Left kidney (tissue), 1 donor: ENCODE measurements at regions not wholly inside any gene's neighbourhood (a gene's known extent, or its start where the extent isn't known, plus 50 kb on each side); places are given as distances from the start of the nearest gene placed in this dataset.
"Not testable (repeated sequence)": the region's sequence is repeated elsewhere in the genome, so short reads cannot be mapped to it uniquely, and the experiment has no call there.

Source experiments
- DNase-seq: peaks from one replicate; pipeline ENCODE4 v3.0.0-alpha.2; 2013

DNA sequence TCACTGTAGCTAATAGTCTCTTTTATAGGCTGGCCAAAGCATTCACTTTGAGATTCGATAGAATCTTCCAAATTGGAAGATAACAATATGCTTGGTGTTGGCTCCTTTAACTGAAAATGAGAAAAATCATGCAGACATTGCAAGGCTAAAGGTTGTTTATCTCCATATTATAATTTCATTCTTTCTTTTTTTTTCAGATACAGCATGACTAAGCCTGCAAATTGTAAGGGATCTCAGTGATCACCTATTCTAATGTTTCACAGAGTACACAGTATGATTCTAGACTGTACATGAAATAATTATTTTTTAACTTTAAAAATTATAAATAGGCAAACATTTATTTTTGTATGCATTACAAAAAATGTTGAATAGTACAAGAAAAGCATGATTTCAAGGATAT, 451.7 kb upstream of the DDI1 start:
- no peak for DNase-seq

DNA sequence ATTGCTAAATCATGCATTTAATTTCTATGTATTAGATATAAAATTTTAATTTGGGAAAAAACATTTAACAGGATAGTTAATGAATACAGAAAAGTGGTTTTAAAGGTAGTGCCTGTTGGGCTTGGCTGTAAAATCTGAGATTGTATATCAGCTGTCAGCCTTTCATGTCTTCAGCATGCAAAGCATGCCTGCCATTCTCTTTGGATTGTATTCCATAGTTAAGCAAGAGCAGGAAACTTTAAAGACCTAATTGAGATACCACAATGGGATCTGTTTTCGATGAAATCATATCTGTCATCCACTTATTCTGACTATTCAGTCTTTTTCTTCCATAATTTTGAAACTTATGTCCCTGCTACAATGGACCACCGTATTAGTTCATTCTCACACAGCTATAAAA, 451.0 kb upstream of the DDI1 start:
- DNase-seq: no peak

DNA sequence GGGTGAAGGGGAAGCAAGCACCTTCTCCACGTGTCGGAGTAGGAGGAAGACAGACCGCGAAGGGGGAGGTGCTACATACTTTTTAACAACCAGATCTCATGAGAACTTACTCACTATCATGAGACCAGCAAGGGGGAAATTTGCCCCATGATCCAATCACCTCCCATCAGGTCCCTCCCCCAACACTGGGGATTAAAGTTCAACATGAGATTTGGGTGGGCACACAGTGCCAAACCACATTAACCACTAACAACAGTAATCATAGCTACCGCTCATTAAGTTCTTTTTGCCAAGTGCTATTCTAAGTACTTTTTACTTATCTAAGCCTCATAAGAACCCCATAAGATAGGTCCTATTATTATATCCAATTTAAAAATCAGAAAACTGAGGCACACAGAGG, 450.5 kb upstream of the DDI1 start:
- DNase-seq: no peak

DNA sequence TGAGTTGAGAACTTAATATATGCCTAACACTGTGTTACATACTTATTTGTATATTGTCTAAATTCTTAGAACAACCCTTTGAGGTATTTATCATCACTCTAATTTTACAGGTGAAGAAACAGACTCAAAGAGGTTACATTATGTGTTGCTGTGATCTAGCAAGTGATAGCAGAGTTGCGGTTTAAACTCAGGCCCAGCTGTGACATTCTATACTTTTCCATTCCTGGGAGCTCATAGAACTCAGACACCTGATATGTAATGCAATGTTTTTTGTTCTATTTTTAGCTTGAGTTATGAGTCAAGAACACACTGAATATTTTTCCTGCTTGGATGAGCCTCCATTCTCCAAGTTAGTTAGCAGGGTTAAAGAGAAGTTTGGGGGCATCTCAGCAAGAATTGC, 449.7 kb upstream of the DDI1 start:
- no peak for DNase-seq

DNA sequence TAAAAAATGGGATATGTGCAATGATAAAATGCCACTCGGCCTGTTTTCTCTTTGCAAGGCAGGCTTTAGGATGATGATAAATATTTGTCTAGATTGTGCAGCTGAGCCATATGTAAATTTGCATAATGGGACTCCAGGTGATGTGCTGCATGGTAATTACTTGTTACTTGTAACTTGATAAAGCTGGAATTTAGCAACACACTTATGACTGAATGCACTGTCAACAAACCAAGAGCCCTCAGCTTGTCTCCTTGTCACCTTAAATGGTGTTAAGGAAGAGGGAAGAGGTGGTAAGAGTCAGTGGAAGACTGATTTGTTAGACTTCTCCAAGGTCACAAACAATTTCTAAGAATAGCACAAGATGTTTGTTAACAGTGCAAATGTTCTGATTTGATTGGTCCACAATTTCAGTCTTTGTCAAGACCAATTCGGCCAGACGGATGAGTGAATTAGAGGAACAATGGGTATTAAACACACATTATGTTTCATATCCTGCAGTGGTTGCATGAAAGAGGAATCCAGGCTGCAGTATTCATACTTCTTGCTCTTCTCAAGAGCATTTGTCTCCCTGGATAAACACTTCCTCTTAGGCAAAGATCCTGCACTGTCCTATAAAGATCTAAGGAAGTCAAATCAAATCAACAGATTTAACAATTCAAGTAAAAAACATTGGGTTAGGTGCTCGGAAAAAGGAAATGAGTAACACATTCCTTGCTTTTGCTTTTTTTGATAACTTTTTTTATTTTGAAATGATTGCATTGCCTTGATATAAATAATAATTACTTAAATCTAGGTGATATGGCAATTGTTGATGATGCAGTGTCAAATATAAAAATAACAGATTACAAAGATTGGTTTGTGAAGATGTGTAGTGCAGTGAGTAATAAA, 448.3 kb upstream of the DDI1 start:
- no peak for DNase-seq

DNA sequence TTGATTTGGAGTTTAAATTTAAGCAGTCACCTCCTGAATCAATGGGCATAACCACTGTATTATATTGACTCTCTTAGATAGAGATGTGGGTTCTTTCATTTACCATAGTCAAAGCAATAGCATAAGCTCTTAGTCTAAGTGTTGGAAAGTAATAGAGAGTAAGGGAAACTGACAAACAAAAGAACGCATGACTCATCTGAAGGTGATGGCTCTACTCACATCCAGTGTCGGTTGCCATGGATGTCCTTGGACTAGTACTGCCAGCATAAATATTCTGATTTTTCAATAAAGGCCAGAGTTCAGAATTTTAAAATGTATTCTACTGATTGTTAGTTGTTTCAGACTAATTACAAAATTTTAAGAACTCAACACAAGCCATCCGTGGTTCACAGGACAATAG, 444.9 kb upstream of the DDI1 start:
- no peak for DNase-seq

DNA sequence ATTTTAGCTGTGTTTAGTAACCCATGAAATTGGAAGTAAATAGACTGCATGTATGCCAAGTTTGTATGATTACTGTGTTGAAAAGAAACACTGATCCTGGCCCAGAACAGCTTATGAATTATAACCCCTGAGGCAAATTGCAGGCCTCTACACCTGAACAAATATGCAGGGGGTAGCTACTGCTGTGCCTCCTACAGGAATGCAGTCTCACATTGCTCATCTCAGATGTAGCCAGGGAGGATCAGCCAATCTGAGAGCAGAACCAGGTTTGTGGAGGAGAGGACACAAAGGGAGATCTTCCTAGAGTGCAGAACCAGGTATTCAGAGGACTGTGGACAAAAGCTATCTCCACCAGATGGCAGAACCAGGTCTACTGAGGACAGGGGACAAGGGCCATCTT, 442.2 kb upstream of the DDI1 start:
- no peak for DNase-seq

DNA sequence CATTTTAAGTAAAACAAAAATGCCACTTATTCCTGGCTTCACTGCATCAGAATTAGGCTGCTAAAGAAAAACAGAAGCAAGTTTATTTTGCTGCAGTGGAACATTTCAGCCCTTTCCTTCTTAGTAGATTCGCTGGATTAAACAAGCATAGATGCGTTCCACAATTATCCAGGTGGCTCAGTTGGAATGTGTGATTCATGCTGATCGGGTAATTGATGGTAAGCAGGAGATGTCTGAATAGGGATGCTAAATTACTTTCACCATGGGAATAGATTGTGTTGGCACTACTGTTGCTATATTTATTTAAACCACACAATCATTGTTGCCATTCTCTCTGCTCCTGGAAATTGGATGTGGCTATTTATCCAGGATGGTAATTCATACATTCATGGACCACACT, 440.1 kb upstream of the DDI1 start:
- DNase-seq: no peak

DNA sequence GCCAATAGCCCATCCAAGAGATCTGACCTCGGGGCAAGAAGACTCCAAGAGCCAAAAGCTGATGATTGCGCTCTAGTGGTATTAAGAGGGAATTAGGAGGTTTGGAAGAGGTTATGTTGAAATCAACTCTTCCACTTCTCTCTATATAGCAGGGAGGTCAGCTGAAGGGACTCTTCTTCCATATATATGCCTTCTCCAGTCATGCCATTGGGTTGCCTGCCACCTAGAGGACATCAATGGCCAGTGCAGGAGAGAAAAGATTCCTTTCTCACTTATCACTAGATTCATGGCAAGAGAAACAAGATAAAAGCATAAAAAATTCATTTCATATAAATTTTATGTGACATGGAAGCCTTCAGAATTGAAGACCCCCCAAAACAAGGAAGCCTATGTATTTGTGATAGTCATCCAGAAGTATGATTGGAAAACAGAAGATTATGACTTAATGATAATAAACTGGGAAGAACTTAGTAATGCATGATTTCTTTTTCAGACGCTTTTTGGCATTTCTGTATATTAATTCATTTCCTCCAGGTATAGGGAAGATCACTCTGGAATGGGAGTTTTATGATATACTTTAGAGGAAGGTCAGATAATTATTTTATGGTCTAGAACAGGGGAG, 435.1 kb upstream of the DDI1 start:
- DNase-seq: peak; percentile 37

DNA sequence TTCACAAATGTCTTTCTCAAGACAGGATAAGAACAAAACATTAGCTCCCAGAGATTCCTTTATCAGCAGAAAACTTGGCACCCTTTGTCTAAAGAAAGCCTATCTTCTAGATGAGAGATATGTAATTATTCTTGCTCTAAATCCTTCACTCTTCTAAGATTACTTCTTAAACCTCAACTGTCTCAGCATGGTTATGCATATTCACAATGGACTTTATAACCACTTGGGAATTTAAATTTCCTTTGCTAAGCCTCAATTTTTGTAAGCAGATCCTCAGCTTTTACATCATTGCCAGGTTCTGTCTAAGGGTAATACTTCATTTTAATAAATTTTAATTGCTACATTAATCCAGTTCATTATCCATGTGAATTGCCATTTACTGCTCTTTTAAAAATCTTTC, 433.6 kb upstream of the DDI1 start:
- DNase-seq: no peak

DNA sequence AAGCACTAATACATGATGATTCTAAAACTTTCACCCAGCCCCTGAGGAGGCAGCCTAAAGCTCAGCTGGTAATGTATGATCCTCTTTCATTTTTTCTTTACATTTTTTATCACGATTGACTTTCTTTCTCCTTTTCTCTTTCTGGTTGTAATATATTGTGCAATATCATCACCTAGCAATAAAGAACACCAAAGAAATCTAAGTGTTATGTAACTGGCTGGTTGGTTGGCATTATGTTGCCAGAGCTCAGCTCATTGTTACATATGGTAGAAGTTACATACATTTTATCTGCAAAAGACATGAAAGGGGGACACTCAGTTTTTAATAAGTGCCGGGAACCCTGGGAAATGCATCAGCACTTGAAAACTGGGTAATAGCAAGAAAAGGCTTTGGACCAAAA, 432.1 kb upstream of the DDI1 start:
- no peak for DNase-seq

DNA sequence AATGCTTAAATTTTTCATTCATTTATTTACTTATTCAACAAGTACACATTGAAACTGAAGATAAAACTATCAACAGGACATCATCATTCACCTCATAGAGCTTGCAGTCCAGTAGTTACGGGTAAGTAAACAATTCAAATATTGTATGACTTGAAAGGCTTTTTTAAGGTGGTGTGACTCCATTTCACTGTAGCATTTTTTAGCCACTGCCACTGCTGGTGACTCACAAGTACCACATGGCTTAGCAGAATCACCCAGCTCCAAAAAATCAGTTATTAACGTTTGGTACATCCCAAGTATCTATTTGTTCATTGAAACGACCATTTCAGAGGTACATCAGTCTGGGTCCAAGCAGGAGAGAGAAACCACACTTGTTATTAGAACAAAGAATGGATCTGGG, 427.9 kb upstream of the DDI1 start:
- no peak for DNase-seq

DNA sequence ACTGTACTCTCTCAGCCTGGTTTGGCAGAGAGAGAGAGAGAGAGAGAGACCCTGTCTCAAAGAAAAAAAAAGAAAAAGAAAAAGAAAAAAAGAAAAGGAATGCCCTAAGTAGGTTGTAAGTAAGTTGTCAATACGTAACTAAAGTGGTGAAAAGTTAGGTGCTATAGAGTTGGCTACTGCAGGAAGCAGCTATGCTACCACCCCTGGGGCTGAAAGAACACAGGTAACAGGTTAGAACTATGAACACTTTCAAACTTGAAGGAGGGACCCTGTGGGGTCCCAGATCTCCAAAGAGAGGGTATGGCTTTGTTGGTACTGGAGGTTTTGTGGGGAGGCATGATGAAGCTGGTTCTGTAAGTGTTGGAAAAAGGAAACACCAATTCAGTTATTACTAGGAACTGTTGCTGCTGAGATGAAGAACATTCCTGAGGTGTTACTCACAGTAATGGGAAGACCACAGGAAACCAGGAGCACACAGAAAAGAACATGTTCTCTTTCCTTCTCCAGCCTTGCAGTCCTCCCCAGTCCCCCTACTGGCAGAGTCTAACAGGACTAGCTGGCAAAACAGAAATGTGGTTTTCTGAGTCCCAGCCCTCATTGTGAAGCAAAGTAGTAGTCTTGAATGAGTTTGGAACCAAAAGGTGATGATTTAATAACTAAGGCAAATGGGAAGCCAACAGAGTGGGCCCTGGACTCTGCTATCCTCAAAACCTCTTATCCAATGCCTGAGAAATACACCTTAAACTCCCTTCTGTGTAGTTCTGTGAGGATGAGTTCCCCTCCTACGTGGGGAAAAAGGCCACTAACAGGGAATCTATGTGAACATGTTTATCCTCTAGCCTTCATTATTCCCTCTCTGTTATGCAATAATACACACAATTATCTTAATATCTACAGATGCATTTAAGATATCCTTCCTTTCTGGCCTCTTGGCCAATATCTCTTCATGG, 427.0 kb upstream of the DDI1 start:
- DNase-seq: no peak

DNA sequence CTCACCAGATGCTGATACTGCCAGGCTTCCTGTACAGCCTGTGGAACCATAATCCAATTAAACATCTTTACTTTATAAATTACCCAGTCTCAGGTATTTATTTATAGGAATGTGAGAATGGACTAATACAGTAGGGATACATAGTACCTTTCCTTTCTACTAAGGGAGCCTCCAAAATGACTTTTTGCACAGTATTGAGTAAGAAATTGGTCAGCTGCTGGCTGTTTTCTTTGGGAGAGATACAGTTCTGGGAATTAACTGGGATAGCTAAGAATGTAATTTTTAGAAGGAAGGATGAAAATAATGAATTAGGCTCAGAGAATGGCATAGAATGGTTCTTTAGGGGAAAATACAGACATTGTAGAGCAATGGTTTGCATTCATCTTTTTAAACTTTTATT, 426.0 kb upstream of the DDI1 start:
- DNase-seq: no peak

DNA sequence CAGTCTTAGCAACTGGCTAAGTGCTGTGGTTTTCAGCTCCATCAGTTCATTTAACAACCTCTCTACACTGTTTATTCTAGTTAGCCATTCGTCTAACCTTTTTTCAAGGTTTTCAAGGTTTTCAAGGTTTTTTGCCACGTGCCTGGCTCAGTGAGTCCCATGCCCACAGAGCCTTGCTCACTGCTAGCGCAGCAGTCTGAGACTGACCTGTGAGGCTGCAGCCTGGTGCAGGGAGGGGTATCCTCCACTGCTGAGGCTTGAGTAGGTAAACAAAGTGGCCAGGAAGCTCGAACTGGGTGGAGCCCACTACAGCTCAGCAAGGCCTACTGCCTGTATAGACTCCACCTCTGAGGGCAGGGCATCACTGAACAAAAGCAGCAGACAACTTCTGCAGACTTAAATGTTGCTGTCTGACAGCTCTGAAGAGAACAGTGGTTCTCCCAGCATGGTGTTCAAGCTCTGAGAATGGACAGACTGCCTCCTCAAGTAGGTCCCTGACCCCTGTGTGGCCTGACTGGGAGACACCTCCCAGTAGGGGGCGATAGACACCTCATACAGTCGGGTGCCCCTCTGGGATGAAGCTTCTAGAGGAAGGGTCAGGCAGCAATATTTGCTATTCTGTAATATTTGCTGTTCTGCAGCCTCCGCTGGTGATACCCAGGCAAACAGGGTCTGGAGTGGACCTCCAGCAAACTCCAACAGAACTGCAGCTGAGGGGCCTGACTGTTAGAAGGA, 424.7 kb upstream of the DDI1 start:
- not testable (repeated sequence) for DNase-seq

DNA sequence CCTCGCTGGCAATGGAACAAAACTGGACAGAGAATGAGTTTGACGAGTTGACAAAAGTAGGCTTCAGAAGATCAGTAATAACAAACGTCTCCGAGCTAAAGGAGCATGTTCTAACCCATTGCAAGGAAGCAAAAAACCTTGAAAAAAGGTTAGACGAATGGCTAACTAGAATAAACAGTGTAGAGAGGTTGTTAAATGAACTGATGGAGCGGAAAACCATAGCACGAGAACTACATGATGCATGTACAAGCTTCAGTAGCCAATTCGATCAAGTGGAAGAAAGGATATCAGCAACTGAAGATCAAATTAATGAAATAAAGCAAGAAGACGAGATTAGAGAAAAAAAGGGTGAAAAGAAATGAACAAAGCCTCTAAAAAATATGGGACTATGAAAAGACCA, 424.0 kb upstream of the DDI1 start:
- not testable (repeated sequence) for DNase-seq

DNA sequence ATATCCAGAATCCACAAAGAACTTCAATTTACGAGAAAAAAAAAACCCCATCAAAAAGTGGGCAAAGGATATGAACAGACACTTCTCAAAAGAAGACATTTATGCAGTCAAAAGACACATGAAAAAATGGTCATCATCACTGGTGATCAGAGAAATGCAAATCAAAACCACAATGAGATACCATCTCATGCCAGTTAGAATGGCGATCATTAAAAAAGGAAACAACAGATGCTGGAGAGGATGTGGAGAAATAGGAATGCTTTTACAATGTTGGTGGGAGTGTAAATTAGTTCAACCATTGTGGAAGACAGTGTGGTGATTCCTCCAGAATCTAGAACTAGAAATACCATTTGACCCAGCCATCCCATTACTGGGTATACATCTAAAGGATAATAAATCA, 419.9 kb upstream of the DDI1 start:
- DNase-seq: not testable (repeated sequence)

DNA sequence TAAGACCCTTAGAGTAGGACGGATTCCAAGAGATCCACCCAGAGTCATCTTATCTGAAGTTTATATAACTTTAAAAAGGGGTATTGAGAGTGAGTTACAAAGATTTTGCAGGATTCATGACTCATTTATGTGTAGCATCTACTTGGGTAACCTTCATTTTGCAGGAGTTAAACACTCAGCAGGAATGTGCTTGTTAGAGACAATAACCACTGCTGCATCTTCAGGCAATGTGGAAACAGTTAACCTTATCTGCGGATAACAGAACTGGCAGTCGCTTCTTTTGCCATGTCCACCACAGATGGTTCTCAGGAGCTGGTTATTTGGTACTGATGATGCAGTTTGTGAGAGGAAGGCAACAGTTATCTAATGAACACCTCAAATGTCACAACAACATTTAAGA, 417.9 kb upstream of the DDI1 start:
- DNase-seq: no peak

DNA sequence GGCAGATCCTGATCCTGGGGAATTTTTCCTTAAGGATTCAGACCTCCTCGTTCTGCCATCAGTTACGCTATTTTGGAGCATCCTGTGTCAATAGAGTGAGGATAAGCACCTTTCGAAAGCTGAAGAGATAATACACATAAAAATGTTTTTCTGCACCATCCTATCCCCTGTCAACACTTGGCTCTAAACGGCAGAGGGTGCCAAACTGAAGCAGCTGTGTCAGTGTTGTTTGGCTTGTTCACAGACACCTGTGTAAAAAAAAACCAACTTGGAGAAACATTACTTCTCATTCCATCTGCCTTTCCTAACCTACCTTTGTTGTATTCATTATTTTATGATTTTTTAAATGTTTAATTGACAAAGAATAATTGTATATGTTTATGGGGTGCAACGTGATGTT, 417.0 kb upstream of the DDI1 start:
- no peak for DNase-seq

DNA sequence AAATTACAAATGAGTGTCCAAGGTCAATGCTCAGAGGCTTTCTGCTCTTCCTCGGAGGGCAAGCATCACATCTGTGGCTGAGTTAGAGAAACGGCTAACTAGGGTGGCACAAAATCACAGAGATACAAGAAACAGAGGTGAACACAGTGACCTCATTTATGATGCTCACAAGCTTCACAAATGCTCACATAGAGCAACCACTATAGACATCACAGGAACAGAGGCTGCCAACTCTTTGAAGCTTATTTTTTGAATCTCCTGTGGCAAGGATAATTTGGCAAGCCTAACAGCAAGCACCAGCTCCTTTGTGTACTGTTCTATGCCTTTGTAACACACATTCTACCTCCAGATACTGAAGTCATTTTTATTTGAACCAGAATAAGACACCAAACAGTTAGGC, 416.5 kb upstream of the DDI1 start:
- no peak for DNase-seq

DNA sequence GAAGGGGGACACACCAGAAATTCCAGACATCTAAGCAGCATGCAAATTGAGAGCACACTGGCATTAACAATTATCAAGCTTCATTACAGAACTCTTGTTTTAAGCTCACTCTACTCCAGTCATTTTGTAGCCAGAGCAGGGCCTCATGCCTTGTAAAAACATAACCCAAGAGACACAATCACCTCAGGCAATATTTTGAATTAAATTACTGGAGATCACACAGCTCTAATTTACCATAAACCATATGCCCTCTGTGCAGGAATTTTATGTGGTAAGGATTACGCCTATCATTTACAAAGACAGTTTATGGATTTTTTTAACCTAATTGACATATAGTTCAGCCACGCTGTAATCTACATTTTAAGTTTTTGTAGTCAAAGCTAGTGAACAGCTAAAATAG, 414.1 kb upstream of the DDI1 start:
- DNase-seq: no peak

DNA sequence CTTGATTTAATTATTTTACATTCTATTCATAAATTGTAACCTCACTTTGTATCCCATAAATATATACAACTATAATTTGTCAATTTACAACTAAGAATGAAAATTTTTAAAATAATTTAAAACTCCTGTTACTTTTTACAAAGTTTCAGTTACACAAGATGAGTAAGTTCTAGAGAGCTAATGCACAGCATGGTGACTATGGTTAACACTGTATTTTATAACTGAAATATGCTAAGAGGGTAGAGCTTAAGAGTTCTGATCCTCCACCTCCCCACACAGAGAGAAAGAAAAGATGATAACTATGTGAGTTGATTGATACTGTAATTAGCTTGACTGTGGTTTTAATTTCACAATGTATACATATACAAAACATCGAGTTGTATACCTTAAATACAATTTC, 412.5 kb upstream of the DDI1 start:
- DNase-seq: no peak
